ENCODE measurements at regions not wholly inside any gene's neighbourhood (a gene's known extent, or its start where the extent isn't known, plus 50 kb on each side); places are given as distances from the start of the nearest gene placed in this dataset.

DNA sequence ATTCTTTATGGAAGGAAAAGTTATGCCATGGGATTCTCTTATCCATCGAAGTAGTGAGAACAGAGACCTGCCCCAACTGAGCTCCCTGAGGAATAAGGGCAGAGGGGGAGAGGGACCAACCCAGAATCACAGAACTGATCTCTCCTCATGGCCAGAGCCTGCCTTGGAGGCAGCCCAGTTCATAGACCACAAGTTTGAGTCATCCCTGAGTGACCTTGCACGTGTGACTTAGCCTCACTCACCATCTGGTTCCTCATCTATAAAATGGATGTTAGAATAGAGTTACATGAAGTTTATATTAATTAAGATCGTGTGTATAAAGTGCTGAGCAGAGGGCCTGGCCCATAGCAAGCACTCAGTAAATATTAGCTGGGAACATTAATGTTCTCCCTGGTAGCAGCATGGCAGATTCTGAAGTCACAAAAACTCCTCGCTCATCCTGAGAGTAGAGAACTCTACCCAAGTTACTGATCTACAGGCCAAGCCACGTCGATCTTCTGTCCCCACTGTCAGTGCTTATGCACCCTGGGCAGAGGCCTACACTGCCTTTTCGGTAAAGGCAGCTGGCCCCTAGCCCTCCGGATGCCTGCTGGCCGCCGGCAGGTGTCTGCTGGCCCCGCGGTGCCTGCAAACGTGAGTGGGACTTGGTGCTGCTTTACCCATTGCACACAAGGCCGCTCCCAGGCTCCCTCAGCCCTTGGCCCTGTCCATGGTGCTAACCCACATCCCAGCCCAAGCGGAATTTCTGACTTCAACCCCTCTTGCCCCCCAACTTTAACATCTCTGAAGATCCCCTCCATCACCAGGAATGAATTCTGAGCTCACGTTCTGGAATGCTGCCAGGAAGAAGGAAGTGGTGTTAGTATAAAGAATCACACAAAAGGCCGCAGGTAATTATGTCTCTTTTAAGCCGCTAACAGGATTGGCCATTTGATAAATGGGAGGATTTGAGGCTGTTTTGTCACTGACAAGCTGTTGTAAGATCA is 61.1 kb upstream of the ARAP3 start:
- Histone ChIP-seq H3K27ac (ENCODE audit: low read length) (no peak overlapping the region), H3K9ac (ENCODE audit: low read depth, low read length) (no peak overlapping the region), H3K9me3 (ENCODE audit: insufficient read depth, low read length, severe bottlenecking) (no peaks in the 10 kb centered on the region), H3K79me2 (ENCODE audit: insufficient read depth, low read length) (no peaks in the 10 kb centered on the region), H3K4me3 (ENCODE audit: low read depth in 1 of 2, low read length in 2 of 2) (no peak overlapping the region), H4K20me1 (ENCODE audit: insufficient read depth, low read length) (peaks cover 6% of the 10 kb centered on the region), H3K4me2 (ENCODE audit: insufficient read depth, low read length) (no peak overlapping the region), H3K36me3 (ENCODE audit: insufficient read depth, low read length) (no peaks in the 10 kb centered on the region), H3K27me3 (ENCODE audit: insufficient read depth, low read length, poor library complexity) (peaks cover 3% of the 10 kb centered on the region), H2AFZ (ENCODE audit: low read depth, low read length) (no peak overlapping the region), H3K4me1 (ENCODE audit: insufficient read depth, low read length) (no peaks in the 10 kb centered on the region)
- TF ChIP-seq CTCF (IDR thresholded peaks at IDR 0.05; ENCODE audit: borderline replicate concordance, extremely low read depth, low read length, poor library complexity, severe bottlenecking): no peak
- TF ChIP-seq EZH2 (IDR thresholded peaks at IDR 0.05; ENCODE audit: borderline replicate concordance, low read depth, low read length, severe bottlenecking): no peak
- peak; percentile 69; the same call in 1 of the 3 replicates for ATAC-seq (ENCODE audit: insufficient read depth, low read depth)
- peak; percentile 47 for DNase-seq

DNA sequence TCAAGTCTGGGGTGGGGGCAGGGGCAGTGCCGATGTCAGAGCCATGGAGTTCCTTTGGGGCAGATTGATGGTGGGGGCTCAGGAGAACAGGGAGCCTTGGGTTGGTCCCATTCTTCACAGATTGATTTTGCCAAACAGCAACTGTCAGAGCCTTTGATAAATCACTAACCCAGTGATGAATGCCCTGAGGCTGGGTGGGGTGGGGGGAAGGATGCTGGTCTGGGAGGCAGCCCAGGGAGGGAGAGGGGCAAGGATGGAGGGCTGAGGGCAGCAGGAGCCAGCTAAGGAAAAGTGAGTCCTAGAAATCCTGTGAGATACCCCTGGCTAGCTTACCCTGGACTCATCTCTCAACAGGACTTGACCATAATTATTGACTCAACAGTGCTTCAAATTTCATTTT is 60.1 kb upstream of the ARAP3 start:
- H3K4me1 ChIP-seq (ENCODE audit: insufficient read depth, low read length): no peaks in the 10 kb centered on the region
- no peak overlapping the region for H3K4me3 ChIP-seq (ENCODE audit: low read depth in 1 of 2, low read length in 2 of 2)
- TF ChIP-seq CTCF (IDR thresholded peaks at IDR 0.05; ENCODE audit: borderline replicate concordance, extremely low read depth, low read length, poor library complexity, severe bottlenecking) (no peak), EZH2 (IDR thresholded peaks at IDR 0.05; ENCODE audit: borderline replicate concordance, low read depth, low read length, severe bottlenecking) (no peak)
- no peaks in the 10 kb centered on the region for H3K27me3 ChIP-seq (ENCODE audit: insufficient read depth, low read length, poor library complexity)
- no peak overlapping the region for H3K27ac ChIP-seq (ENCODE audit: low read length)
- no peaks in the 10 kb centered on the region for H3K9me3 ChIP-seq (ENCODE audit: insufficient read depth, low read length, severe bottlenecking)
- no peaks in the 10 kb centered on the region for H3K36me3 ChIP-seq (ENCODE audit: insufficient read depth, low read length)
- no peaks in the 10 kb centered on the region for H3K79me2 ChIP-seq (ENCODE audit: insufficient read depth, low read length)
- H3K4me2 ChIP-seq (ENCODE audit: insufficient read depth, low read length): no peak overlapping the region
- peaks cover 6% of the 10 kb centered on the region for H4K20me1 ChIP-seq (ENCODE audit: insufficient read depth, low read length)
- no peak overlapping the region for H3K9ac ChIP-seq (ENCODE audit: low read depth, low read length)
- no peak for DNase-seq
- no peak for ATAC-seq (ENCODE audit: insufficient read depth, low read depth)
- no peak overlapping the region for H2AFZ ChIP-seq (ENCODE audit: low read depth, low read length)

- no peak overlapping the region for H3K9ac ChIP-seq (ENCODE audit: low read depth, low read length)
- no peaks in the 10 kb centered on the region for H3K79me2 ChIP-seq (ENCODE audit: insufficient read depth, low read length)
- H3K4me1 ChIP-seq (ENCODE audit: insufficient read depth, low read length): no peaks in the 10 kb centered on the region
- H2AFZ ChIP-seq (ENCODE audit: low read depth, low read length): no peak overlapping the region
- ATAC-seq (ENCODE audit: insufficient read depth, low read depth) (no peak), DNase-seq (no peak)
- H3K4me2 ChIP-seq (ENCODE audit: insufficient read depth, low read length): no peak overlapping the region
- no peaks in the 10 kb centered on the region for H3K9me3 ChIP-seq (ENCODE audit: insufficient read depth, low read length, severe bottlenecking)
- no peaks in the 10 kb centered on the region for H3K36me3 ChIP-seq (ENCODE audit: insufficient read depth, low read length)
- no peaks in the 10 kb centered on the region for H3K27me3 ChIP-seq (ENCODE audit: insufficient read depth, low read length, poor library complexity)
- no peak overlapping the region for H3K27ac ChIP-seq (ENCODE audit: low read length)
- no peak overlapping the region for H3K4me3 ChIP-seq (ENCODE audit: low read depth in 1 of 2, low read length in 2 of 2)
- TF ChIP-seq CTCF (IDR thresholded peaks at IDR 0.05; ENCODE audit: borderline replicate concordance, extremely low read depth, low read length, poor library complexity, severe bottlenecking) (no peak), EZH2 (IDR thresholded peaks at IDR 0.05; ENCODE audit: borderline replicate concordance, low read depth, low read length, severe bottlenecking) (no peak)
- peaks cover 10% of the 10 kb centered on the region for H4K20me1 ChIP-seq (ENCODE audit: insufficient read depth, low read length)
Observed at GRCh38 chr5:141740885-141741284, 58.9 kb upstream of the ARAP3 start.

Data from DND-41 (cell line).